NCI-H2196 (cell line): ENCODE measurements at regions not wholly inside any gene's neighbourhood (a gene's known extent, or its start where the extent isn't known, plus 50 kb on each side); places are given as distances from the start of the nearest gene placed in this dataset.
"Not testable (repeated sequence)": the region's sequence is repeated elsewhere in the genome, so short reads cannot be mapped to it uniquely, and the experiment has no call there.

Experiments used
- DNase-seq: peaks from one replicate; lab custom pipeline; 2025; ENCODE audit not compliant: unreplicated experiment; lab: John Stamatoyannopoulos, UW

GRCh38 chr12:72723732-72724131 is 451.6 kb downstream of the TRHDE start:
- no peak for DNase-seq

GRCh38 chr12:72729451-72730010 is 457.4 kb downstream of the TRHDE start:
- DNase-seq = no peak

- DNase-seq = no peak
Observed at GRCh38 chr12:72734581-72734980, 462.4 kb downstream of the TRHDE start.

GRCh38 chr12:72738811-72739210 is 466.6 kb downstream of the TRHDE start:
- DNase-seq = no peak

- DNase-seq = no peak
Observed at GRCh38 chr12:72740064-72740463, 467.9 kb downstream of the TRHDE start.

GRCh38 chr12:72742568-72742967 is 470.4 kb downstream of the TRHDE start:
- DNase-seq = no peak

GRCh38 chr12:72746048-72746447 is 473.9 kb downstream of the TRHDE start:
- DNase-seq = no peak

- no peak for DNase-seq
Observed at GRCh38 chr12:72747111-72747849, 475.1 kb downstream of the TRHDE start.

GRCh38 chr12:72748971-72749370 is 476.8 kb downstream of the TRHDE start:
- DNase-seq = no peak

- no peak for DNase-seq
Observed at GRCh38 chr12:72753571-72753970, 481.4 kb downstream of the TRHDE start.

GRCh38 chr12:72754026-72754425 is 481.9 kb downstream of the TRHDE start:
- DNase-seq = not testable (repeated sequence)

GRCh38 chr12:72766517-72766916 is 494.3 kb downstream of the TRHDE start:
- DNase-seq = no peak

- no peak for DNase-seq
Observed at GRCh38 chr12:72774023-72774422, 501.9 kb downstream of the TRHDE start.

- no peak for DNase-seq
Observed at GRCh38 chr12:72777806-72778205, 505.6 kb downstream of the TRHDE start.

GRCh38 chr12:72790273-72790672 is 518.1 kb downstream of the TRHDE start:
- no peak for DNase-seq

- DNase-seq = no peak
Observed at GRCh38 chr12:72792889-72793288, 520.7 kb downstream of the TRHDE start.

- no peak for DNase-seq
Observed at GRCh38 chr12:72793796-72794195, 521.6 kb downstream of the TRHDE start.

- no peak for DNase-seq
Observed at GRCh38 chr12:72815421-72815820, 543.3 kb downstream of the TRHDE start.

- DNase-seq = no peak
Observed at GRCh38 chr12:72828662-72829324, 556.6 kb downstream of the TRHDE start.

GRCh38 chr12:72829838-72830237 is 557.7 kb downstream of the TRHDE start:
- DNase-seq = no peak

GRCh38 chr12:72832024-72832423 is 559.9 kb downstream of the TRHDE start:
- DNase-seq = no peak

GRCh38 chr12:72836194-72836593 is 564.0 kb downstream of the TRHDE start:
- DNase-seq = no peak
